GM12878 (cell line): ENCODE measurements at regions not wholly inside any gene's neighbourhood (a gene's known extent, or its start where the extent isn't known, plus 50 kb on each side); places are given as distances from the start of the nearest gene placed in this dataset.
A peak's percentile ranks its signal among the peaks of the same experiment; 100 is the strongest.

Source experiments
- BACH1 ChIP-seq: fragments of 450-650 bp; IDR thresholded peaks from 2 replicates; pipeline ENCODE4 v1.6.1; 2017; ENCODE audit warnings: mild to moderate bottlenecking, borderline replicate concordance
- BCL11A ChIP-seq: IDR thresholded peaks from 2 replicates; pipeline ENCODE4 v1.6.1; 2011; ENCODE audit warnings: low read depth, low read length
- BHLHE40 ChIP-seq, 2 experiments: fragments of 450-650 bp in 1 of 2; IDR thresholded peaks; 2 replicates each; pipeline ENCODE4 v1.6.1; 2011 to 2017; ENCODE audit warnings: low read depth in 2 of 2, borderline replicate concordance in 1 of 2, improper control_type of control experiment in 1 of 2, low read length in 1 of 2, mild to moderate bottlenecking in 1 of 2
- CBX3 ChIP-seq: fragments of 200-600 bp; sonication (generic); IDR thresholded peaks from 2 replicates; pipeline ENCODE4 v1.6.1; 2016; ENCODE audit warnings: low read depth, borderline replicate concordance
- CHD2 ChIP-seq: IDR thresholded peaks from 2 replicates; pipeline ENCODE4 v1.6.1; 2011; ENCODE audit warnings: low read depth, low read length, improper control_type of control experiment, borderline replicate concordance
- GABPA ChIP-seq: IDR thresholded peaks from 2 replicates; pipeline ENCODE4 v1.6.1; 2014; ENCODE audit warnings: antibody characterized with exemption, low read depth, mild to moderate bottlenecking, inconsistent platforms
- IKZF2 ChIP-seq, 2 experiments: fragments of 450-650 bp; IDR thresholded peaks; 2 replicates each; pipeline ENCODE4 v1.6.1; 2017; ENCODE audit warnings: mild to moderate bottlenecking in 2 of 2, moderate library complexity in 2 of 2
- JUND ChIP-seq: IDR thresholded peaks from 2 replicates; pipeline ENCODE4 v1.6.1; 2012; ENCODE audit warnings: low read depth, mild to moderate bottlenecking, low read length, improper control_type of control experiment, moderate library complexity
- MLLT1 ChIP-seq: fragments of 450-650 bp; IDR thresholded peaks from 2 replicates; pipeline ENCODE4 v1.6.1; 2016; ENCODE audit warnings: mild to moderate bottlenecking
- MTA3 ChIP-seq: IDR thresholded peaks from 2 replicates; pipeline ENCODE4 v1.6.1; 2012; ENCODE audit warnings: low read length, inconsistent platforms, borderline replicate concordance
- POLR2AphosphoS2 ChIP-seq: IDR thresholded peaks from 2 replicates; pipeline ENCODE4 v1.6.1; 2011; ENCODE audit warnings: low read depth, mild to moderate bottlenecking, low read length, improper control_type of control experiment, moderate library complexity
- PRDM15 ChIP-seq: fragments of 450-650 bp; formaldehyde crosslinking; IDR thresholded peaks from 2 replicates; pipeline ENCODE4 v1.4.0; 2020; ENCODE audit warnings: mild to moderate bottlenecking, moderate library complexity
- YBX1 ChIP-seq: fragments of 450-650 bp; IDR thresholded peaks from 2 replicates; pipeline ENCODE4 v1.6.1; 2016; ENCODE audit warnings: antibody characterized with exemption
- ZNF217 ChIP-seq: fragments of 450-650 bp; IDR thresholded peaks from 2 replicates; pipeline ENCODE4 v1.6.1; 2017; ENCODE audit warnings: antibody characterized with exemption, mild to moderate bottlenecking
- ZNF24 ChIP-seq: fragments of 450-650 bp; IDR thresholded peaks from 2 replicates; pipeline ENCODE4 v1.6.1; 2017; ENCODE audit warnings: antibody characterized with exemption, mild to moderate bottlenecking
- ZZZ3 ChIP-seq: IDR thresholded peaks from 2 replicates; pipeline ENCODE4 v1.6.1; 2011; ENCODE audit warnings: low read depth; ENCODE audit not compliant: control insufficient read depth, insufficient read length
- TF ChIP-seq, protein P1 (sequence below): fragments of 450-650 bp; conservative IDR thresholded peaks from 2 replicates; pipeline ENCODE4 v1.6.1; 2017; ENCODE audit warnings: mild to moderate bottlenecking, moderate library complexity
- TF ChIP-seq, protein P2 (sequence below): fragments of 150-350 bp; IDR thresholded peaks from 2 replicates; pipeline ENCODE4 v1.6.1; 2016; ENCODE audit warnings: low read depth, low read length

- no peak for TF ChIP-seq CBX3
- TF ChIP-seq CHD2 = peak; percentile 81; the same call in 1 of the 2 replicates
- TF ChIP-seq IKZF2 (IDR thresholded peaks at IDR 0.05) = peak; percentile 94
- TF ChIP-seq BACH1 = peak; percentile 79
- TF ChIP-seq MTA3 = 0 out of 2 replicates have a peak, but pooled peaks have one; percentile 53
- peak; percentile 51 for TF ChIP-seq GABPA
- TF ChIP-seq ZNF24 = 0 out of 2 replicates have a peak, but pooled peaks have one; percentile 6
- TF ChIP-seq, protein P1, sequence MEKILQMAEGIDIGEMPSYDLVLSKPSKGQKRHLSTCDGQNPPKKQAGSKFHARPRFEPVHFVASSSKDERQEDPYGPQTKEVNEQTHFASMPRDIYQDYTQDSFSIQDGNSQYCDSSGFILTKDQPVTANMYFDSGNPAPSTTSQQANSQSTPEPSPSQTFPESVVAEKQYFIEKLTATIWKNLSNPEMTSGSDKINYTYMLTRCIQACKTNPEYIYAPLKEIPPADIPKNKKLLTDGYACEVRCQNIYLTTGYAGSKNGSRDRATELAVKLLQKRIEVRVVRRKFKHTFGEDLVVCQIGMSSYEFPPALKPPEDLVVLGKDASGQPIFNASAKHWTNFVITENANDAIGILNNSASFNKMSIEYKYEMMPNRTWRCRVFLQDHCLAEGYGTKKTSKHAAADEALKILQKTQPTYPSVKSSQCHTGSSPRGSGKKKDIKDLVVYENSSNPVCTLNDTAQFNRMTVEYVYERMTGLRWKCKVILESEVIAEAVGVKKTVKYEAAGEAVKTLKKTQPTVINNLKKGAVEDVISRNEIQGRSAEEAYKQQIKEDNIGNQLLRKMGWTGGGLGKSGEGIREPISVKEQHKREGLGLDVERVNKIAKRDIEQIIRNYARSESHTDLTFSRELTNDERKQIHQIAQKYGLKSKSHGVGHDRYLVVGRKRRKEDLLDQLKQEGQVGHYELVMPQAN = 0 out of 2 replicates have a peak, but pooled peaks have one; percentile 14
- peak; percentile 15; the same call in 1 of the 2 replicates for TF ChIP-seq PRDM15
- TF ChIP-seq ZZZ3 = no peak
- TF ChIP-seq YBX1 = peak; percentile 90
- TF ChIP-seq JUND = peak; percentile 68; the same call in 1 of the 2 replicates
- peak; percentile 80 to 85 for TF ChIP-seq BHLHE40 (IDR thresholded peaks at IDR 0.05; ENCODE audit: borderline replicate concordance in 1 of 2, low read depth in 2 of 2, low read length in 1 of 2)
- TF ChIP-seq, protein P2, sequence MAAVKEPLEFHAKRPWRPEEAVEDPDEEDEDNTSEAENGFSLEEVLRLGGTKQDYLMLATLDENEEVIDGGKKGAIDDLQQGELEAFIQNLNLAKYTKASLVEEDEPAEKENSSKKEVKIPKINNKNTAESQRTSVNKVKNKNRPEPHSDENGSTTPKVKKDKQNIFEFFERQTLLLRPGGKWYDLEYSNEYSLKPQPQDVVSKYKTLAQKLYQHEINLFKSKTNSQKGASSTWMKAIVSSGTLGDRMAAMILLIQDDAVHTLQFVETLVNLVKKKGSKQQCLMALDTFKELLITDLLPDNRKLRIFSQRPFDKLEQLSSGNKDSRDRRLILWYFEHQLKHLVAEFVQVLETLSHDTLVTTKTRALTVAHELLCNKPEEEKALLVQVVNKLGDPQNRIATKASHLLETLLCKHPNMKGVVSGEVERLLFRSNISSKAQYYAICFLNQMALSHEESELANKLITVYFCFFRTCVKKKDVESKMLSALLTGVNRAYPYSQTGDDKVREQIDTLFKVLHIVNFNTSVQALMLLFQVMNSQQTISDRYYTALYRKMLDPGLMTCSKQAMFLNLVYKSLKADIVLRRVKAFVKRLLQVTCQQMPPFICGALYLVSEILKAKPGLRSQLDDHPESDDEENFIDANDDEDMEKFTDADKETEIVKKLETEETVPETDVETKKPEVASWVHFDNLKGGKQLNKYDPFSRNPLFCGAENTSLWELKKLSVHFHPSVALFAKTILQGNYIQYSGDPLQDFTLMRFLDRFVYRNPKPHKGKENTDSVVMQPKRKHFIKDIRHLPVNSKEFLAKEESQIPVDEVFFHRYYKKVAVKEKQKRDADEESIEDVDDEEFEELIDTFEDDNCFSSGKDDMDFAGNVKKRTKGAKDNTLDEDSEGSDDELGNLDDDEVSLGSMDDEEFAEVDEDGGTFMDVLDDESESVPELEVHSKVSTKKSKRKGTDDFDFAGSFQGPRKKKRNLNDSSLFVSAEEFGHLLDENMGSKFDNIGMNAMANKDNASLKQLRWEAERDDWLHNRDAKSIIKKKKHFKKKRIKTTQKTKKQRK = no peak
- TF ChIP-seq ZNF217 = peak; percentile 57; the same call in 1 of the 2 replicates
- peak; percentile 86 for TF ChIP-seq BCL11A
- no peak; the same call in none of the 2 replicates for TF ChIP-seq POLR2AphosphoS2
- no peak for TF ChIP-seq MLLT1
Measured at GRCh38 chr1:101407505-101408211, 170.8 kb downstream of the S1PR1 start (continued).
